ENCODE measurements at regions not wholly inside any gene's neighbourhood (a gene's known extent, or its start where the extent isn't known, plus 50 kb on each side); places are given as distances from the start of the nearest gene placed in this dataset.

GRCh38 chr3:64327100-64327804 is 102.0 kb upstream of the PRICKLE2 start:
- no peak for TF ChIP-seq CTCF (IDR thresholded peaks at IDR 0.05; ENCODE audit: borderline replicate concordance, extremely low read depth, low read length, poor library complexity, severe bottlenecking)
- no peak for TF ChIP-seq EZH2 (IDR thresholded peaks at IDR 0.05; ENCODE audit: borderline replicate concordance, low read depth, low read length, severe bottlenecking)
